ENCODE measurements at regions not wholly inside any gene's neighbourhood (a gene's known extent, or its start where the extent isn't known, plus 50 kb on each side); places are given as distances from the start of the nearest gene placed in this dataset.

DNA sequence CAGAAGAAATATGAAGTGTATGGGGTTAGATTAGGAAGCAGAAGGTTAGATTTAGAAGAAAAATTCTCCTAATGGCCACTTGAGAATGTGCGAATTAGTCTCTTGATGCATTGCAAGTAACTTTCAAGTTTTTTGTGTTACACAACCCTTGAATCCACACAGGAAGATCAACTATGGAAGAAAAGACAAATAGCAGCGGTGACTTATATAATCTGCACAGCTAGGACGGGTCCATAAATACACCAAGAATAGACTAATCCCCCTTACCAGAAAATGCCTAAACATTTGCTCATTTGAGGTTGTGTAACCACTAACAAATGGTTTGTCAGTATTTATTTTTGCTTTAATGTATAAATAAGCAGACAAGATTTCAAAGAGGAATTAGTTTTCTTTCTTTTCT, 182.6 kb downstream of the TGFB2 start:
- DNase-seq = no peak

DNA sequence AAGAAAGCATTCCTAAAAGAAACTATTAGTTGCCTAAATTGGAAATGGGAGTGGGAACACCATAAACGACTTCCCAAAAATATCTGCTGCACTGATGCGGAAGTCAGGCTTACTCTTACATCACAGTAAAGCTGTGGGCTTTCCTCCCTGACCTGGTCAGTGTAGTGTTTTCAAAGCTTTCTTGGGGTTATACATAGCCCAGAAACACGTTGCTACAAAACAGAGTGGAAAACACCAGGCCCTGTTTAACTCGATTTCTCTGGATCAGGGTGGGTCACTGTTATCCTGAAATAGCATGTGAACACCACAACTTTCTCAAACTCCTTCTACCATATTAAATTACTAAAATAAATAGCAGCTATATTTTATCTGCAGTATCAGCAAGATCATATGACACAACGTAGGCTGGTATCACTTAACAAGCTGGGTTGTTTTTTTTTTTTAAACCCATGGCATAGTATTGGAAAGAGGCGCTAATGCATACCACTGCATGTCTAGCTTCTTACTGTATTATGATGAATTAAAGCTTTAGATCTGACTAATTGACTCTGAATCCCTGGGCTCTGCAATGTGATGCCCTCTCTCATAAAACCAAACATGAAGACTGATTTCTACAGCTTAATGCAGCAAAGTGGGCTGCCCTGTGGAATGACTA, 184.6 kb downstream of the TGFB2 start:
- DNase-seq = no peak

DNA sequence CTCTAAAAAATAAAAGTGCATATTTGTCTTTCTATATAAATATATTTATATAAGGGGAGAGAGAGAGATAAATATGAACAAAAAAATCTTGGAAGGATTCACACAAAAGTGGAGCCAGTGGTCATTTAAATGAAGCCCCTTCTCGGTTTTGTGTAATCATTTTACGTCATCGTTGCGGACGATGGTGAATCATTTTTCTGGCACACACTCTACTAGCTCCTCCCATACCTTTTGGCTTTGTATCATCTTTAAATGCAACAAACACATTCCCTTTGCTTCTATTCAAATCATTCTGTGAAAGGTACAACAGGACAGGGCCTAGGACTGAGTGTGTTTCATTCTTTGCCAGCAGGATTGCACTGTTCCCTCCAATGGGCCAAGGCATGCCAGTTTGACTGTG, 186.8 kb downstream of the TGFB2 start:
- no peak for DNase-seq

GRCh38 chr1:218536296-218536986, 191.3 kb downstream of the TGFB2 start:
- DNase-seq = no peak

DNA sequence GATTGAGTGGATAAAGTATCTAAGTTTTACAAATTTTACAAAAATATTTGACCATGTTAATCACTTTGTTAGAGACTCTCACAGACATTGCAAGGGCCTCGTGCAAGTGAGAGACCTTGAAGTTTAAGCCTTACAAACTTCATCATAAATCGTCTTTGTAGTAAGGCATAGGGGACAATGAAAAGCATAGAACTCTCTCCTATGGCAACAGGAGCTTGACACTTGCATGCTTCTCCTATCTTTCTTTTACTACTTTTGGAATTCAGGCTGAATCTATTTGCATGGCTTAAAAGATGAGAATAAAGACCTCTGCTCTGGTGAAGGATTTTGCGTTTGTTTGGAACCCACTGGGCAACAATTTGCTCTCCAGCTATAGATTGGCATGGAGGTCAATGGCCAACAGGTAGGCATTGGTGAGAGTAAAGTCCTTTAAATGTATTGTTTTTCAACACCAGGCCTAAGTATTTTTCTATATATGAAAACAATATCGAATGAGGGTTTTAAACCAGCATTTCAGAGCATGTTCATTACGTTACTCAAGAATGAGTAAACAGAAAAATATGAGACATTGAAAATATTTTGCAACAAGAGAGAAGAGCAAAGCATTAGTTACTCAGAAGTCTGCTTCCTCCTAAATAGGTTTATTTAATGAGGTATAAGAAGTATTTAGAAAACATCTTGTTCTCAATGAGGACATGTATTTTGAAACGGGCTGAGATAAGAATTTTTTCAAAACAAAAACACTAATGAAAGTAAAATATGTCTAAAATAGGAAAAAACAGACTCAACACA, 192.2 kb downstream of the TGFB2 start:
- DNase-seq = no peak

DNA sequence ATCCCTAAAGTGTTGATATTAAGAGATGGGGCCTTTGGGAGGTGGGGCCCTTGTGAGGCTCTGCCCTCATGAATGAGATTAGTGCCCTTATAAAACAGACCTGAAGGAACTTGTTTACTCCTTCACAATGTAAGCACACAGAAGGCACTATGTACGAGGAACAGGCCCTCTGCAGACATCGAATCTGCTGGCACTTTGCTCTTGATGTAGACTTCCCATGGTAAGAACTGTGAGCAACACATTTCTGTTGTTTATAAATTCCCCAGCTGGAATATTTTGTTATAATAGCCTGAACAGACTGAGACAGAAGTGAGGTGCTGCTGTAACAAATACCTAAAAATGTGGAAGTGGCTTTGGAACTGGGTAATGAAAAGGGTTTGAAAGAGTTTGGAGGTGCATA, 193.2 kb downstream of the TGFB2 start:
- DNase-seq = no peak

DNA sequence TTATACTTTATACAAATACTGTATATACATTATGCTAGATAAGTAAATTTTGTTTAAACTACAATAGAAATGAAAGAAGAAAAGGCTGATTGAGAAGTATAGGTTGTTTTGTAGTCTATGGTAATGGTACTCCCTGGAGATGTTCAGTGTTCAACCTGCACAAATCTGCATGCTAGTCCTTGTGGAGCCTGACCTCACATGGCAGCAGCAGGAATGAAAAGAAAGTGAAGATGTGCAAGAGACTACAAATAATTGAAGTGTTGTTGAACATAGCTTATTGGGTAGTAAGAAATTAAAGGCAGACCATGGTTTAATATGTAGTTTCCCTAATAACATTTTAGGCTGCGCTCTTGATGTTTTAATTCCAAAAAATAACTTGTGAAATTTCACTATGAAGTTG, 201.2 kb downstream of the TGFB2 start:
- no peak for DNase-seq

DNA sequence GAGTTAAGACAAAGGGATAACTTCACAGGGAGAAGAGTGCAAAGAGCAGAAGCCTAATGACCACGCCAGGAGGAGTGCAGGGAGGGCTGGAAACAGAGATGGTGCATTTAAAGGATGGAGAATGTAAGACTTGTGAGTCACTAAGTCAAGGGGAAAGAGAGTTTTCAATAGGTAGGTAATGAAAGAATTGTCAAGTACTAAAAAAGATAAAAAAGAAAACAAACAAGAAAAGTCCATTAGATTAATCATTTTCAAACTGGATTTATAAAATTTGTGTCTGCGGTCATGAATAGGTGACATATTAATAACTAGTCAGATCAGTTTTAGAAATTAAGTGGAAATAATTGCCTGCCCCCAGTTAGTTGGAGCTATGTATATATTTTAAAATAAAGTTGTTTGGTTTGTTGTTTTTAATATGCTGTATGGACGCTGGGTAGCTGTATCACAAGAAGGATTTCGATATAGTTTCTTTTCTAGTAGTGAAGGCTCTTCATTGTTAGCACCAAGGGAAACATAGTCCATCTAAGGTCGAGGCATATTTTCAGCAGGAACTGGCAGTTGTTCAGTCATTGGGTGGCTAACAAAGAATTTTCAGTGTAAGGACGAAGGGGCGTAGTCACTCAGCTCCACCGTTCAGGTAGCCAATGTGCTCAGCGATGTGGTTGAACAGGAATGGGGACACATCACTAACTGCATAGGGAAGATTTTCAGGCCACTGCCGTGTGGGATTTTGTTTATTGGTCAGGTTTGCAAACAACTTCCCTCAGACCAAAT, 203.0 kb downstream of the TGFB2 start:
- no peak for DNase-seq

- DNase-seq = no peak
Observed at GRCh38 chr1:218548764-218549163, 203.6 kb downstream of the TGFB2 start.

DNA sequence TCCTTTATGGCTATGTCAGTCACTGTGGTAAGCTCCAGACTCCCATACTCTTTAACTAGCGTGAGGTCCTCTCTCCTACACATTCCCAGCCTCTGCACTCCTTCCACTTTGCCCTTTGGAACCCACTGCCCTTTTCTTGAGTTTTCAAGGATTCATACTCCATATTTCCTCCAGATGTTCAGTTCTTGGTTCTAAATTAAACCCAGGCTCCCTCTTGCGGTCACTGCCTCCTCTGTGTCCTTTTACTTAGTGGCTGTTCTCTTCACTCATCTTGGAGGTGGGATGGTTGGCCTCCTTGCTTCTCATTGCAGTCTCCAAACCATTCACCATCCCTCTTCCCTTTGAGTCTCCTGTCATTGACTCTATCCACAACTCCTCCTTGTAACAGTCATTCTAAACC, 208.1 kb downstream of the TGFB2 start:
- no peak for DNase-seq

GRCh38 chr1:218556016-218556415, 210.9 kb downstream of the TGFB2 start:
- DNase-seq = no peak

DNA sequence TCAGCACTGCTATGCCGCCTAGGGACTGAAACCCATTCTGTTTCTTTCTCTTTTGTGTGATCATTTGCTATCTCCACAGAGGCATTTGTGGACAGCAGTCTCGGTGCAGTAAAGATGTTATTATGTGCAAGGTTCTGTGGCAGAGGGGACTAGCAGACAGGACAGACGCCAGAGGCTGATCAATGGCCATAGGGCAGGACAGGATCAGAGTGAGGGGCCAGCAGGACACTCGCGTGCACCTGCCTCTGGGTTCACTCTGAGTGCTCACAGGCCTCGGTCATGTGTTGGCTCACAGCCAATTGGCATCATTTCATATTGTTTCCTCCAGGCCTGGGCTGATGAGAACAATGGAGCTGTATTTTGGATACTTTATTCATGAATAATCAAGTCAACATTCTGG, 212.6 kb downstream of the TGFB2 start:
- peak; percentile 92 for DNase-seq

GRCh38 chr1:218558271-218558810, 213.2 kb downstream of the TGFB2 start:
- no peak for DNase-seq

- DNase-seq = peak; percentile 5
Observed at GRCh38 chr1:218565377-218565776, 220.2 kb downstream of the TGFB2 start.

DNA sequence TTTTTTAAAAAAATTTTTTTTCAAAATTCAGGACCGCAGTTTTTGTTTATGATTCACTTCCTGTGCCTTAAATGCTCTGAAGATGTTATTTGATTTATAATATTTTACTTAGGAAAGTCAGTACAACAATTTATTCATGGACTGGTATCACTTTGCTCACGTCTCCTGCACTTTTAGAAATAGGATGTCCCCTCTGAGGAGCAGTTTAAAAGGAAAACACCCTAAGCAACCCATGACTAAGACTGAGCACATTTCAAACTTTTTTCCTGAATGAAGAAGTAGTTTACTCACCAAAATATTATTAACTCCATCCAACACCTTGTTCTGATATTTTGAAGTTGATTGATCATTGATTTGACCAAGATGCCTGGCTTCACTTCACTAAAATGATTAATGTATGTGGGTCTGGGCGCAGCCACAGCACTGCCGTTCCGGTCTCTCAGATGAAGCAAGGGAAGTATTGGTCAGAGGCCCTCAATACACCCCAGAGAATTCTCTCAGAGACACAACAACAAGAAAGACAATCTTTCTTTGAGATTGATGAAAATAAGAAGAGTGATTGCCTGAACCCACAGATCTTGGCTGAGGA, 223.9 kb downstream of the TGFB2 start:
- DNase-seq = no peak

GRCh38 chr1:218570456-218570855, 225.3 kb downstream of the TGFB2 start:
- DNase-seq = no peak

- DNase-seq = no peak
Observed at GRCh38 chr1:218571491-218571890, 226.4 kb downstream of the TGFB2 start.

DNA sequence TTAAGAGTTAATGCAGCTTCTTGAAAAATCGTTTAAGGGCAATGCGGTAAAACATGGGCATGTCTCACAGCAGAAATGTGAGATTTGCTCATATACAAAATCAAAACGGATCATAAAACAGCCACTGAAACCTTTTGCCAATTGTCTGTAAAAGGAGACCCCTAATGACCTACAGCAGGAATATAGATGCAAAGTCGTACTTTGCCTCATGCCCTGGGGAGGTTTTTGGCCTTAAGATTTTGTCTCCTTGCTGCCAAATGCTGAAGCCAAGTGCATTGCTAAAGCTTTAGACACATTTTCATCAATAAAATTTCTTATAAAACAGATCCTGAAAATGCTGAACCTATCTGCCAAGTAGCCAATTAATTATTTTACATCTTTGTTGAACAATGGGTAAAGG, 226.9 kb downstream of the TGFB2 start:
- no peak for DNase-seq

GRCh38 chr1:218573925-218574324, 228.8 kb downstream of the TGFB2 start:
- no peak for DNase-seq

- no peak for DNase-seq
Observed at GRCh38 chr1:218575079-218575478, 229.9 kb downstream of the TGFB2 start.

- DNase-seq = no peak
Observed at GRCh38 chr1:218575856-218576255, 230.7 kb downstream of the TGFB2 start.

- DNase-seq = no peak
Observed at GRCh38 chr1:218582646-218583045, 237.5 kb downstream of the TGFB2 start.

Data from NCI-H146 (cell line).